HUES64 (cell line): ENCODE measurements at regions not wholly inside any gene's neighbourhood (a gene's known extent, or its start where the extent isn't known, plus 50 kb on each side); places are given as distances from the start of the nearest gene placed in this dataset.

Source experiments
- H3K27ac ChIP-seq: 2 replicates; pipeline ENCODE4 v1.7.0; 2013; ENCODE audit warnings: low read depth, low read length, inconsistent platforms
- H3K27me3 ChIP-seq: 2 replicates; pipeline ENCODE4 v1.6.1; 2013; ENCODE audit warnings: mild to moderate bottlenecking, low read length; ENCODE audit not compliant: insufficient read depth
- H3K36me3 ChIP-seq: 2 replicates; pipeline ENCODE4 v1.6.1; 2013; ENCODE audit warnings: mild to moderate bottlenecking, low read length; ENCODE audit not compliant: insufficient read depth
- H3K4me1 ChIP-seq: 2 replicates; pipeline ENCODE4 v1.6.1; 2013; ENCODE audit warnings: mild to moderate bottlenecking, low read length, moderate library complexity; ENCODE audit not compliant: insufficient read depth
- H3K4me3 ChIP-seq: 2 replicates; pipeline ENCODE4 v1.5.1; 2013; ENCODE audit warnings: mild to moderate bottlenecking, low read length, moderate library complexity
- H3K9ac ChIP-seq: 2 replicates; pipeline ENCODE4 v1.6.1; 2013; ENCODE audit warnings: mild to moderate bottlenecking, low read depth, low read length
- H3K9me3 ChIP-seq: 2 replicates; pipeline ENCODE4 v1.6.1; 2013; ENCODE audit warnings: low read depth, low read length; ENCODE audit not compliant: insufficient read depth
- WGBS: fragments of 150-250, 120-280 bp; methylation state at CpG from one replicate; pipeline ENCODE4 v1.1.7; 2013; ENCODE audit warnings: missing lambda C conversion rate; 5-methylcytosine and 5-hydroxymethylcytosine counted together

GRCh38 chr2:67243919-67244318 is 153.2 kb upstream of the ETAA1 start:
- H3K9ac ChIP-seq = no peak overlapping the region
- WGBS = 97% methylated on average over 2 of the region's 2 CpGs
- H3K4me3 ChIP-seq = no peak overlapping the region
- no peaks in the 10 kb centered on the region for H3K36me3 ChIP-seq
- no peaks in the 10 kb centered on the region; the same call in 1 of the 2 replicates for H3K4me1 ChIP-seq
- H3K27me3 ChIP-seq = no peaks in the 10 kb centered on the region
- no peak overlapping the region for H3K27ac ChIP-seq
- H3K9me3 ChIP-seq = no peaks in the 10 kb centered on the region

DNA sequence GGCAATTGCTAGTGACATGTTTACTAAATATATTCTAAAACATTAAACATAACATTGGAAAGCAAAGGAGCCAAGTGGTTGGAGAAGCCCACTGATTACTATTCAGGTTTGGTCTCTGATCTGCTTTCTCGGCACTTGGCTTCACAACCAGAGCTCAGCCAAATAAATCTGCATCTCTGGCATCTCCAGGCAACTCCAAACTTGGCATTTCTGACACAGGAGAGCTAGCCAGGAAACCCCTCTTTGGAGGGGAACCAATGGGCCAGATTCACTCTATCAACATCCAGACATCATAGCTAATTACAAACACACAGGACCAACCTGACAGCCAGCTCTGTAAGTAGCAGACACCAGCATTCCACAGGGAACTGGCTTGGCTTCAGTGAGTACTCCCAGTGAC is 150.3 kb upstream of the ETAA1 start:
- Histone ChIP-seq H3K27ac (no peak overlapping the region), H3K36me3 (no peaks in the 10 kb centered on the region), H3K27me3 (no peaks in the 10 kb centered on the region), H3K4me3 (no peak overlapping the region), H3K4me1 (no peaks in the 10 kb centered on the region; the same call in 1 of the 2 replicates), H3K9ac (no peak overlapping the region), H3K9me3 (no peaks in the 10 kb centered on the region)
- WGBS = 94% methylated on average over 1 of the region's 1 CpG

GRCh38 chr2:67251741-67252140 is 145.4 kb upstream of the ETAA1 start:
- Histone ChIP-seq H3K4me3 (no peak overlapping the region), H3K9ac (no peak overlapping the region), H3K9me3 (no peaks in the 10 kb centered on the region), H3K27ac (no peak overlapping the region), H3K4me1 (no peaks in the 10 kb centered on the region), H3K27me3 (no peaks in the 10 kb centered on the region), H3K36me3 (no peaks in the 10 kb centered on the region)
- WGBS = 95% methylated on average over 3 of the region's 3 CpGs

DNA sequence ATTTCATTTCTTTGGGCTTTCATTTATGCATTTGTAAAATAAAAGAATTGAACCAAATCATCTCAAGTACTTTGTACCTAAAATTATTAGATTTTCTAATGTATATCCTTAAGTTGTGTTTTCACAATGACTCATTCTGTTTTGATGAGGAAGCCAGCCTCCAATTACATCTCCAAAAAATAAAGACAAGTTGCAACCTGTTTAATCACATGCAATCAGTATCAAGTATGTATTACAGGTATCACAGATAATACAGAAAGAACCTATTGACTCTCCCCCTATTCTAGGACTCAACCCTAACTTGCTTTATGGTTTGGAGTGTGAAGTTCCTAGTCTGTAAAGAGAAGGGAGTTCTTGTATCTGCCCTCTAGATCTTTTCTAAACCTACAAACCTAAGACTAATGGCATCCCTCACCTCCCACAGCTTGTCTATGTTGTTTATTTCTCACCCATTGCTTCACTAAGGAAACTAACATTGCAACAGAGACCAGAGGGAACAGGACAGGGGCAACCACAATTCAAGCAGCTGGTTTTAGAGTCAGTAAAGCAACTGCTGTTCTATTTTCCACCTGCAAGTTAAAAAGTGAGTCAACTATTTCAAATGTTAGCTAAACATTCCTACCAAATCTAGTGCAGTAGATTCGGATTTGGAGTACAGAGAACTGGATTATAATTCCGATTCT is 141.1 kb upstream of the ETAA1 start:
- Histone ChIP-seq H3K9ac (no peak overlapping the region), H3K4me1 (0 out of 2 replicates have a peak, but pooled peaks cover 4% of the 10 kb centered on the region), H3K27ac (no peak overlapping the region), H3K36me3 (no peaks in the 10 kb centered on the region), H3K27me3 (no peaks in the 10 kb centered on the region), H3K9me3 (no peaks in the 10 kb centered on the region), H3K4me3 (no peak overlapping the region)
- 100% methylated on average over 2 of the region's 2 CpGs for WGBS

DNA sequence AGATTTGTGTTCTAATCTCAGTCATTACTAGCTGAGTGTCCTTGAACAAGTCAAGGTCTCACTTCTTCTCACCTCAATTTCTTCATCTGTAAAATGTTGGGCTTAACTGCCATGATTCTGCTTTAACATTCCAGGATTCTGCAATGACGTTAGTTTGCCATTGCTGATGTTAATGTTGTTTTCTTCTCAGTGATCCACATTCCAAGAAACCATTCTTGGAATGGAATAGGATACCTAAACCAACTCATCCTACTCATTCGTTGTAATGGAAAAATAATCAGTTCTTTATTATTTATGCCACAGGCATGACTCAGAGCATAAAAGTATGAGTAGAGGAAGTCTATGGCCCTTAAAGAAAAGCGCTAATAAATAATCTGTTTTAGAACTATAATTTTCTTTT is 140.2 kb upstream of the ETAA1 start:
- H3K4me1 ChIP-seq = 0 out of 2 replicates have a peak, but pooled peaks cover 4% of the 10 kb centered on the region
- no peak overlapping the region for H3K9ac ChIP-seq
- H3K27me3 ChIP-seq = no peaks in the 10 kb centered on the region
- no peak overlapping the region for H3K4me3 ChIP-seq
- H3K27ac ChIP-seq = no peak overlapping the region
- 100% methylated on average over 1 of the region's 3 CpGs for WGBS
- no peaks in the 10 kb centered on the region for H3K9me3 ChIP-seq
- no peaks in the 10 kb centered on the region for H3K36me3 ChIP-seq

GRCh38 chr2:67258122-67258521 is 139.0 kb upstream of the ETAA1 start:
- no peaks in the 10 kb centered on the region for H3K36me3 ChIP-seq
- H3K4me3 ChIP-seq = no peak overlapping the region
- no peaks in the 10 kb centered on the region for H3K9me3 ChIP-seq
- no peak overlapping the region for H3K27ac ChIP-seq
- no peaks in the 10 kb centered on the region for H3K27me3 ChIP-seq
- WGBS = 75% methylated on average over 4 of the region's 4 CpGs
- H3K9ac ChIP-seq = no peak overlapping the region
- 0 out of 2 replicates have a peak, but pooled peaks cover 4% of the 10 kb centered on the region for H3K4me1 ChIP-seq

GRCh38 chr2:67258831-67259230 is 138.3 kb upstream of the ETAA1 start:
- Histone ChIP-seq H3K36me3 (no peaks in the 10 kb centered on the region), H3K9me3 (no peaks in the 10 kb centered on the region), H3K9ac (no peak overlapping the region), H3K4me3 (no peak overlapping the region), H3K27ac (no peak overlapping the region), H3K4me1 (0 out of 2 replicates have a peak, but pooled peaks cover 4% of the 10 kb centered on the region), H3K27me3 (no peaks in the 10 kb centered on the region)
- WGBS = no CpG with 5 or more reads among the region's 1 CpG

- H3K27ac ChIP-seq = no peak overlapping the region
- H3K9me3 ChIP-seq = no peaks in the 10 kb centered on the region
- 90% methylated on average over 5 of the region's 5 CpGs for WGBS
- H3K27me3 ChIP-seq = no peaks in the 10 kb centered on the region
- H3K4me1 ChIP-seq = 0 out of 2 replicates have a peak, but pooled peaks cover 4% of the 10 kb centered on the region
- no peaks in the 10 kb centered on the region for H3K36me3 ChIP-seq
- H3K9ac ChIP-seq = no peak overlapping the region
- H3K4me3 ChIP-seq = no peak overlapping the region
Measured at GRCh38 chr2:67259556-67260342, 137.4 kb upstream of the ETAA1 start.

DNA sequence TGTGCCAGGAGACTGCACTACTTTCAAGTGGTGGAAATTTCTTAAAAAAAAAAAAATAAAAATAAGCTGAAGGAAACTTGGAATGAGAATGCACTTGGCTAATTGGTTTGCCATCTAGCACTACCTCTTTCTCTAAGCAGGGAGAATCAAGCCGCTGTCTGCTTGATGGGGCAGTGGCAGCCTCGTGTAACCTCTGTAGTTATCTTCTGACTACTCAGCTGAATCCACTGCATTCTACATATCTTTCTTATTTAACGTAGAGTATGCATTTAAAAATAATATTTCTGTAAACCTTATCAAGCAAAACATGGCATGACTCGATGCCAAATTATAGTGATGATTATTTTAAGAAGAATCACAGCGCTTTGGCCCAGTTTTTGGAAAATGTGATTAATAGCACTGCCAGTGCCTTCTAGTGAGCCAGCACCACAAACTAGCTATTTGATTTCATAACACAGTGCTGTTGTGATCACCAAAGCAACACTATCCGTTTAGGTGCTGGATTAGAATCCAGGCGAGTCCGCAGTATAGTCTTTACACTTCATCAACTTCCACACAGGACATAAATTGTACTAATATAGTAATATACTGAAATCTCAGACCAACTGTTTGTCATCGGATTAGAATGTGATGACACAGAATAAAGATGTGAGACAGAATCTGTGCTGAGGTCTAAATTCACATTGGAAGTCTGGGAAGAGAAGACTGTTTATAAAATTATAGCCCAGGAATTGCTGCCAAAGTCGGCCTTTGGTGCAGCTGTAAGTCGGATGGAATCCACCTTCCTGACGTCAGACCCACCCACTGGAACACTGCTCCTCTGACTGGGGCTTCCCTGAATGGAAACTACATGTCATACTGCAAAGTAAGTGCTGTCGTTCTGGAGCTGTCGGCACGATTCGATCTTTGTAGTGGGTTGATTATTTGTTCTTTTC is 136.5 kb upstream of the ETAA1 start:
- no peak overlapping the region for H3K9ac ChIP-seq
- WGBS = 92% methylated on average over 15 of the region's 16 CpGs
- no peak overlapping the region for H3K4me3 ChIP-seq
- no peaks in the 10 kb centered on the region for H3K9me3 ChIP-seq
- H3K27ac ChIP-seq = no peak overlapping the region
- 0 out of 2 replicates have a peak, but pooled peaks cover 4% of the 10 kb centered on the region for H3K4me1 ChIP-seq
- H3K27me3 ChIP-seq = no peaks in the 10 kb centered on the region
- no peaks in the 10 kb centered on the region for H3K36me3 ChIP-seq

DNA sequence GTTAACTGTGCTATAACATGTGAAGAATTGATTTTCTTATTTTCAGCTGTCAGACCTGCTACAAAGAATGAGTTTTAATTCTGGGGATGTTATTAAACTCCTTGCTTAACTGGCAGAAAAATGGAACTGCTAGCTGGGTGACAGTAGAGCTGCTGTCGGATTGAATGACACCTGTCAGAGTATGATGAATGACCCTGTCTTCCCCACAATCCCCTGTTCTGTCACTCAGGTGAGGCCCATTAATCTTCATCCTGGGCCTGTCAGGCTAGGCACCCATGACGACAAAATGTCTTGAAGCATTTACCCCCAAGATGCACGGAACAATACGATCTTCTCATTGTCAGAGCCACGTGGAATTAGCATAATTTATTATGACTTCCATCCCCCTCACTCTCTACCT is 129.9 kb upstream of the ETAA1 start:
- H3K4me1 ChIP-seq = no peaks in the 10 kb centered on the region
- no peak overlapping the region for H3K9ac ChIP-seq
- 95% methylated on average over 5 of the region's 5 CpGs for WGBS
- no peaks in the 10 kb centered on the region for H3K9me3 ChIP-seq
- H3K27me3 ChIP-seq = no peaks in the 10 kb centered on the region
- H3K27ac ChIP-seq = no peak overlapping the region
- no peak overlapping the region for H3K4me3 ChIP-seq
- no peaks in the 10 kb centered on the region for H3K36me3 ChIP-seq

DNA sequence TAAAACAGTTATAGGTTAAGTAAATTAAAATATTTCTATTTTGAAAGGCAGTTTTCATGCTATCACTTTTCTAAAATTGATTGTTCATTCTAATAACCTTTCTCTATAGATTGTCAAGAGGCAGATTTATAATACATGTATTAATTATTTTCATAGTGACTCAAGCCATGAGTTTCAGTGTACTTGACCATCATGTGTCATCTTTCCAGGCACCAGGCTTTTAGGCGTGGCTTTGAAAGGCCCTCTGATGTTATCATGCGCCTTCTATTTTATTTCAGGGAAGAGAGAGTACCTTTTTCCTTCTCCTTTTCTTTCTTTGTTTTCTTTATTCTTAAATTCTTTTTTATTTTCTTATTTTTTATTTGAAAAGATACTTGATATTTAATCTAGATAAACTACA is 128.3 kb upstream of the ETAA1 start:
- Histone ChIP-seq H3K9me3 (no peaks in the 10 kb centered on the region), H3K36me3 (no peaks in the 10 kb centered on the region), H3K4me3 (no peak overlapping the region), H3K9ac (no peak overlapping the region), H3K27me3 (no peaks in the 10 kb centered on the region), H3K27ac (no peak overlapping the region), H3K4me1 (no peaks in the 10 kb centered on the region)
- 97% methylated on average over 2 of the region's 2 CpGs for WGBS
